WTC11 (cell line): ENCODE measurements at regions not wholly inside any gene's neighbourhood (a gene's known extent, or its start where the extent isn't known, plus 50 kb on each side); places are given as distances from the start of the nearest gene placed in this dataset.

ENCODE experiments used
- ATAC-seq: fragments of 200-7000 bp; cut with Tn5 transposase; 2 replicates; pipeline ENCODE4 v1.10.0; 2021; ENCODE audit warnings: mild to moderate bottlenecking, moderate library complexity
- CTCF ChIA-PET: fragments of 300-600 bp; sonication (Branson Sonifier 250); formaldehyde crosslinking; loops from one replicate; lab custom pipeline; 2021; ENCODE audit warnings: antibody characterized with exemption; lab: Charles Lee
- POLR2A ChIA-PET: fragments of 350-600 bp; sonication (Branson Sonifier 250); formaldehyde crosslinking; loops from one replicate; lab custom pipeline; 2021; ENCODE audit warnings: antibody characterized with exemption; lab: Charles Lee
- DNase-seq: peaks from one replicate; pipeline ENCODE4 v3.0.0; 2021; ENCODE audit warnings: low spot score
- H3K27ac Mint-ChIP-seq: 2 replicates; pipeline ENCODE4 v1.8.0; 2021; ENCODE audit warnings: mixed read lengths
- H3K27me3 Mint-ChIP-seq: 2 replicates; pipeline ENCODE4 v1.8.0; 2021; ENCODE audit warnings: low read depth, mild to moderate bottlenecking, moderate library complexity, mixed read lengths
- H3K36me3 Mint-ChIP-seq: 2 replicates; pipeline ENCODE4 v1.8.0; 2021; ENCODE audit warnings: mixed read lengths
- H3K4me1 Mint-ChIP-seq: 2 replicates; pipeline ENCODE4 v1.8.0; 2022; ENCODE audit warnings: mixed read lengths
- H3K4me3 Mint-ChIP-seq: 2 replicates; pipeline ENCODE4 v1.8.0; 2021; ENCODE audit warnings: mild to moderate bottlenecking, moderate library complexity, mixed read lengths
- H3K9me3 Mint-ChIP-seq: 2 replicates; pipeline ENCODE4 v1.8.0; 2021; ENCODE audit warnings: mixed read lengths
- IRF2 ChIP-seq: sonication (generic); formaldehyde crosslinking; IDR thresholded peaks from 2 replicates; pipeline ENCODE4 v1.8.0; 2022; ENCODE audit warnings: low read depth, missing genetic modification reagents, borderline replicate concordance
- JUN ChIP-seq: sonication (generic); formaldehyde crosslinking; IDR thresholded peaks from 2 replicates; pipeline ENCODE4 v1.8.0; 2023; ENCODE audit warnings: mild to moderate bottlenecking, missing genetic modification reagents
- KAT7 ChIP-seq: sonication (generic); formaldehyde crosslinking; IDR thresholded peaks from 2 replicates; pipeline ENCODE4 v1.8.1; 2023; ENCODE audit warnings: missing genetic modification reagents, mild to moderate bottlenecking, borderline replicate concordance
- ZNF263 ChIP-seq: sonication (generic); formaldehyde crosslinking; IDR thresholded peaks from 2 replicates; pipeline ENCODE4 v1.8.1; 2022; ENCODE audit warnings: low read depth, mild to moderate bottlenecking, moderate library complexity, missing genetic modification reagents
- TF ChIP-seq, protein P1 (sequence below): sonication (generic); formaldehyde crosslinking; IDR thresholded peaks from 2 replicates; pipeline ENCODE4 v1.8.1; 2023; ENCODE audit warnings: mild to moderate bottlenecking, missing genetic modification reagents, borderline replicate concordance
- TF ChIP-seq, protein P2 (sequence below): sonication (generic); formaldehyde crosslinking; IDR thresholded peaks from 2 replicates; pipeline ENCODE4 v1.8.0; 2022; ENCODE audit warnings: mild to moderate bottlenecking, missing genetic modification reagents
- TF ChIP-seq, protein P3 (sequence below): fragments of 250-450 bp; sonication (Bioruptor Pico); IDR thresholded peaks from 2 replicates; pipeline ENCODE4 v1.9.0; 2021; ENCODE audit warnings: mild to moderate bottlenecking, borderline replicate concordance
- TF ChIP-seq, protein P4 (sequence below): fragments of 250-450 bp; sonication (Bioruptor Pico); conservative IDR thresholded peaks from 2 replicates; pipeline ENCODE4 v1.9.0; 2021; ENCODE audit warnings: mild to moderate bottlenecking
- TF ChIP-seq, protein P5 (sequence below): sonication (generic); formaldehyde crosslinking; IDR thresholded peaks from 2 replicates; pipeline ENCODE4 v1.8.1; 2022; ENCODE audit warnings: mild to moderate bottlenecking, moderate library complexity, missing genetic modification reagents
- TF ChIP-seq, protein P6 (sequence below): sonication (generic); formaldehyde crosslinking; conservative IDR thresholded peaks from 2 replicates; pipeline ENCODE4 v1.8.1; 2022; ENCODE audit warnings: mild to moderate bottlenecking, missing genetic modification reagents
- TF ChIP-seq, protein P7 (sequence below): sonication (generic); formaldehyde crosslinking; IDR thresholded peaks from 2 replicates; pipeline ENCODE4 v1.8.1; 2023; ENCODE audit warnings: mild to moderate bottlenecking, missing genetic modification reagents, moderate library complexity

DNA sequence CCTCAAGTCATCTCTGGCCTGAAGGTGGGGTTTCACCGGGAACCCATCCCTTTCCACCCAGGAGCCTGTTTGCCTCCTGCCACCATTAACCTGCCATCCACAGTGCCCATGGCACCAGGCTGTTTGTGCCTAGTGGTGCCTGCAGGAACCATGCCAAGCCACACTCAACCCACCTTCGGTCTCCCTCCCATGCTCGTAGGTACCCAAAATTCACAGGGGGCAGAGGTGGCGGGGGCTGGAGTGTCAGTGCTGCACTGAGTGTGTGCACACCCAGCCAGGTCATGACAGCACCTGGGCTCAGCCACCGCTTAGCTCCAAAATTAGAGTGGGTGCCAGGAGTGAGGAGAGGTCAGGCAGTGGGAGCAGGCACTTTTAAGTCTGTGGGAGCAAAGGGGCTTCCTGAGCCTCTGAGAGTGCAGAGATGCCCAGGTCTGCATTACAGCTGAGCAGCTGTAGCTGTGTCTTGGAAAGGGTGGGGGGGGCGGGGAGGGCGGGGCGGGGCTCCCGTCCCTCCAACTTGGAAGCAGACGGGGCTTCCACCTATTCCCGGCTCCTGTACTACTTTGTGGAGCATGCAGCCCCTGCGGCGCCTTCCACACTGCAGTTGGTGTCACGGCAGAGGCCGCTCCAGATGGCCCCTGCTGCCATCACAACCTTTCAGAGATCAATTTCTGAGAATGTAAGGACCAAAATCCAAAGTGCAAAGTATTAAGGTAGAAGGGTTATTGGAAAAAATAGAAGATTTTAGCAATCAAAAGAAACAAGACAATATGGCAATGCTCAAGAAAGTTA is 2396.8 kb upstream of the C9orf72 start (continued):
- TF ChIP-seq, protein P1, sequence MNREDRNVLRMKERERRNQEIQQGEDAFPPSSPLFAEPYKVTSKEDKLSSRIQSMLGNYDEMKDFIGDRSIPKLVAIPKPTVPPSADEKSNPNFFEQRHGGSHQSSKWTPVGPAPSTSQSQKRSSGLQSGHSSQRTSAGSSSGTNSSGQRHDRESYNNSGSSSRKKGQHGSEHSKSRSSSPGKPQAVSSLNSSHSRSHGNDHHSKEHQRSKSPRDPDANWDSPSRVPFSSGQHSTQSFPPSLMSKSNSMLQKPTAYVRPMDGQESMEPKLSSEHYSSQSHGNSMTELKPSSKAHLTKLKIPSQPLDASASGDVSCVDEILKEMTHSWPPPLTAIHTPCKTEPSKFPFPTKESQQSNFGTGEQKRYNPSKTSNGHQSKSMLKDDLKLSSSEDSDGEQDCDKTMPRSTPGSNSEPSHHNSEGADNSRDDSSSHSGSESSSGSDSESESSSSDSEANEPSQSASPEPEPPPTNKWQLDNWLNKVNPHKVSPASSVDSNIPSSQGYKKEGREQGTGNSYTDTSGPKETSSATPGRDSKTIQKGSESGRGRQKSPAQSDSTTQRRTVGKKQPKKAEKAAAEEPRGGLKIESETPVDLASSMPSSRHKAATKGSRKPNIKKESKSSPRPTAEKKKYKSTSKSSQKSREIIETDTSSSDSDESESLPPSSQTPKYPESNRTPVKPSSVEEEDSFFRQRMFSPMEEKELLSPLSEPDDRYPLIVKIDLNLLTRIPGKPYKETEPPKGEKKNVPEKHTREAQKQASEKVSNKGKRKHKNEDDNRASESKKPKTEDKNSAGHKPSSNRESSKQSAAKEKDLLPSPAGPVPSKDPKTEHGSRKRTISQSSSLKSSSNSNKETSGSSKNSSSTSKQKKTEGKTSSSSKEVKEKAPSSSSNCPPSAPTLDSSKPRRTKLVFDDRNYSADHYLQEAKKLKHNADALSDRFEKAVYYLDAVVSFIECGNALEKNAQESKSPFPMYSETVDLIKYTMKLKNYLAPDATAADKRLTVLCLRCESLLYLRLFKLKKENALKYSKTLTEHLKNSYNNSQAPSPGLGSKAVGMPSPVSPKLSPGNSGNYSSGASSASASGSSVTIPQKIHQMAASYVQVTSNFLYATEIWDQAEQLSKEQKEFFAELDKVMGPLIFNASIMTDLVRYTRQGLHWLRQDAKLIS (CRISPR knock-in tag): no peak
- no peak for TF ChIP-seq ZNF263 (CRISPR knock-in tag)
- TF ChIP-seq, protein P2, sequence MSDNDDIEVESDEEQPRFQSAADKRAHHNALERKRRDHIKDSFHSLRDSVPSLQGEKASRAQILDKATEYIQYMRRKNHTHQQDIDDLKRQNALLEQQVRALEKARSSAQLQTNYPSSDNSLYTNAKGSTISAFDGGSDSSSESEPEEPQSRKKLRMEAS: no peak

DNA sequence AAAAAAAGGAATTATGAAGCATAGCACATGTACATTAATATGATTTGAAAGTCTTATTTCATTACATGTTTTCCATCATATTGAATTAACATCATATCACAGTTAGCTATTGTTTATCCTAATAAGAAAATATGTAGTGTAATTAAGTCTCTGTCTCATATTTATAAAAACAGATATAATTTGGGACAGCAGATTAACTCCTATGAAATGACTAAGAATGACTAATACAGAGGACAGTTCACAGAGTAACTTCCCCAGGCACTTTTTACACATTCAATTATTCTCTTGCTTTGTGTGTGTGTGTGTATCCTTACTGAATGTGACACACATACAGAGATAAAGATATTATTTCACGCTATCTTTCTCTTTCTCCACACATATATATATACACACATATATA is 2400.9 kb upstream of the C9orf72 start:
- H3K4me1 Mint-ChIP-seq: no peaks in the 10 kb centered on the region

DNA sequence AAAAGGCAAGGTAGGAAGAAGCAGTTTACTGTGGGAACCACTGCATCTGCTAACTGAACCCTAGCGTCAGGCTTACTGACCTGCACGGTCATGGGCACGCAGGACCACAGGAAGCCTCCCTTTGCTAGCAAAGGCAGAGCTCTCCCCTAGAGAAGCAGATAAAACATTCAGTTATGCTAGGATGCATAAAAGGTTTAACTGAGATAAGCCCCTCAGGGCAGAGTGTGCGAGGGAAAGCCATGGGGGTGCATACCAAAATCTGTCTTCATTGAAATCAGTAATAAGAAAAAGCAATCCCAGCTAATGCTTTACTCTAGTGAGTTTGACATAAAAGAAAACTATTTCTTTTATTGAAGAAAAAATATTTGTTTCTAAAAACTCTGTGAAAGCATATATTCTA is 2403.7 kb upstream of the C9orf72 start:
- Mint-ChIP-seq H3K4me1 (no peaks in the 10 kb centered on the region), H3K36me3 (no peaks in the 10 kb centered on the region), H3K4me3 (no peak overlapping the region), H3K9me3 (no peaks in the 10 kb centered on the region), H3K27ac (no peak overlapping the region), H3K27me3 (no peaks in the 10 kb centered on the region)
- ChIA-PET POLR2A (interaction anchor here (0.6 kb wide), 1 partner anchor 374 kb away, joined by 3 read pairs; no protein-coding TSS in a partner anchor), CTCF (no interaction called here)
- no peak; the same call in 1 of the 2 replicates for ATAC-seq
- DNase-seq: no peak
- no peak for TF ChIP-seq JUN (CRISPR knock-in tag)
- TF ChIP-seq, protein P3, sequence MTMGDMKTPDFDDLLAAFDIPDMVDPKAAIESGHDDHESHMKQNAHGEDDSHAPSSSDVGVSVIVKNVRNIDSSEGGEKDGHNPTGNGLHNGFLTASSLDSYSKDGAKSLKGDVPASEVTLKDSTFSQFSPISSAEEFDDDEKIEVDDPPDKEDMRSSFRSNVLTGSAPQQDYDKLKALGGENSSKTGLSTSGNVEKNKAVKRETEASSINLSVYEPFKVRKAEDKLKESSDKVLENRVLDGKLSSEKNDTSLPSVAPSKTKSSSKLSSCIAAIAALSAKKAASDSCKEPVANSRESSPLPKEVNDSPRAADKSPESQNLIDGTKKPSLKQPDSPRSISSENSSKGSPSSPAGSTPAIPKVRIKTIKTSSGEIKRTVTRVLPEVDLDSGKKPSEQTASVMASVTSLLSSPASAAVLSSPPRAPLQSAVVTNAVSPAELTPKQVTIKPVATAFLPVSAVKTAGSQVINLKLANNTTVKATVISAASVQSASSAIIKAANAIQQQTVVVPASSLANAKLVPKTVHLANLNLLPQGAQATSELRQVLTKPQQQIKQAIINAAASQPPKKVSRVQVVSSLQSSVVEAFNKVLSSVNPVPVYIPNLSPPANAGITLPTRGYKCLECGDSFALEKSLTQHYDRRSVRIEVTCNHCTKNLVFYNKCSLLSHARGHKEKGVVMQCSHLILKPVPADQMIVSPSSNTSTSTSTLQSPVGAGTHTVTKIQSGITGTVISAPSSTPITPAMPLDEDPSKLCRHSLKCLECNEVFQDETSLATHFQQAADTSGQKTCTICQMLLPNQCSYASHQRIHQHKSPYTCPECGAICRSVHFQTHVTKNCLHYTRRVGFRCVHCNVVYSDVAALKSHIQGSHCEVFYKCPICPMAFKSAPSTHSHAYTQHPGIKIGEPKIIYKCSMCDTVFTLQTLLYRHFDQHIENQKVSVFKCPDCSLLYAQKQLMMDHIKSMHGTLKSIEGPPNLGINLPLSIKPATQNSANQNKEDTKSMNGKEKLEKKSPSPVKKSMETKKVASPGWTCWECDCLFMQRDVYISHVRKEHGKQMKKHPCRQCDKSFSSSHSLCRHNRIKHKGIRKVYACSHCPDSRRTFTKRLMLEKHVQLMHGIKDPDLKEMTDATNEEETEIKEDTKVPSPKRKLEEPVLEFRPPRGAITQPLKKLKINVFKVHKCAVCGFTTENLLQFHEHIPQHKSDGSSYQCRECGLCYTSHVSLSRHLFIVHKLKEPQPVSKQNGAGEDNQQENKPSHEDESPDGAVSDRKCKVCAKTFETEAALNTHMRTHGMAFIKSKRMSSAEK (CRISPR knock-in tag): no peak
- TF ChIP-seq, protein P4, sequence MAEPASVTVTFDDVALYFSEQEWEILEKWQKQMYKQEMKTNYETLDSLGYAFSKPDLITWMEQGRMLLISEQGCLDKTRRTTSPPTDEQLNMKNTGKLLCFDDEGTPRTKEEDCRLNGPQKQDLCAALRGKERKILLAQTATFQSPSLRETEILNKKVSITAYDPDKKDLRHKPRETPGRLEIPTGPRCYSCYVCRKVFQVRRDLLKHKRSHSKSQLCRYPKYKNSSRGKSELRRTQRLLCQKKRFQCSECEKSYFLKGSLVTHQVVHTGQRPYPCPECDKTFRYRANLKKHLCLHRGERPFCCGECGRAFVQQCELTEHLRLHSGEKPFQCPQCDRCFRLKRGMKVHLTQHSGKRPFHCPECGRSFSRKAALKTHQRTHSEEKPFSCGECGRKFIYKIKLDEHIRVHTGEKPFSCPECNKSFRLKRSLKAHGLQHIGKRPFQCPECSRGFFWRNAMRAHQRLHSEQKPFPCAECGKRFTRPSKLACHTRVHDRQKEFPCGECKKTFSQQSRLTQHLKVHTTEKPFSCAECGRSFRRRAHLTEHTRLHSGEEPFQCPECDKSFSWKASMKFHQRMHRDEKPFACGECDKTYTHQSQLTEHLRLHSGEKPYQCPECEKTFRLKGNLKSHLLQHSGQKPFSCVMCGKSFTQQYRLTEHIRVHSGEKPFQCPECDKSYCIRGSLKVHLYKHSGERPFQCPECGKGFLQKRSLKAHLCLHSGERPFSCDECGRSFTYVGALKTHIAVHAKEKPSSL (CRISPR knock-in tag): no peak
- TF ChIP-seq, protein P5, sequence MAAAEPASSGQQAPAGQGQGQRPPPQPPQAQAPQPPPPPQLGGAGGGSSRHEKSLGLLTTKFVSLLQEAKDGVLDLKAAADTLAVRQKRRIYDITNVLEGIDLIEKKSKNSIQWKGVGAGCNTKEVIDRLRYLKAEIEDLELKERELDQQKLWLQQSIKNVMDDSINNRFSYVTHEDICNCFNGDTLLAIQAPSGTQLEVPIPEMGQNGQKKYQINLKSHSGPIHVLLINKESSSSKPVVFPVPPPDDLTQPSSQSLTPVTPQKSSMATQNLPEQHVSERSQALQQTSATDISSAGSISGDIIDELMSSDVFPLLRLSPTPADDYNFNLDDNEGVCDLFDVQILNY (CRISPR knock-in tag): no peak

More for the DNA sequence above, 2400.9 kb upstream of the C9orf72 start:
- no peak for DNase-seq
- TF ChIP-seq KAT7 (CRISPR knock-in tag) (no peak), IRF2 (CRISPR knock-in tag) (no peak)
- TF ChIP-seq, protein P4 (CRISPR knock-in tag): no peak
- TF ChIP-seq, protein P6, sequence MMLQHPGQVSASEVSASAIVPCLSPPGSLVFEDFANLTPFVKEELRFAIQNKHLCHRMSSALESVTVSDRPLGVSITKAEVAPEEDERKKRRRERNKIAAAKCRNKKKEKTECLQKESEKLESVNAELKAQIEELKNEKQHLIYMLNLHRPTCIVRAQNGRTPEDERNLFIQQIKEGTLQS (CRISPR knock-in tag): no peak
- TF ChIP-seq, protein P7, sequence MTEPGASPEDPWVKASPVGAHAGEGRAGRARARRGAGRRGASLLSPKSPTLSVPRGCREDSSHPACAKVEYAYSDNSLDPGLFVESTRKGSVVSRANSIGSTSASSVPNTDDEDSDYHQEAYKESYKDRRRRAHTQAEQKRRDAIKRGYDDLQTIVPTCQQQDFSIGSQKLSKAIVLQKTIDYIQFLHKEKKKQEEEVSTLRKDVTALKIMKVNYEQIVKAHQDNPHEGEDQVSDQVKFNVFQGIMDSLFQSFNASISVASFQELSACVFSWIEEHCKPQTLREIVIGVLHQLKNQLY (CRISPR knock-in tag): no peak
- TF ChIP-seq, all 79 proteins: peak for 0
- H3K27ac Mint-ChIP-seq: no peak overlapping the region
- H3K36me3 Mint-ChIP-seq: no peaks in the 10 kb centered on the region
- ChIA-PET POLR2A (no interaction called here), CTCF (no interaction called here)
- no peaks in the 10 kb centered on the region for H3K9me3 Mint-ChIP-seq
- no peak overlapping the region for H3K4me3 Mint-ChIP-seq
- no peaks in the 10 kb centered on the region for H3K27me3 Mint-ChIP-seq
- ATAC-seq: no peak
